SK-N-DZ (cell line): ENCODE measurements at regions not wholly inside any gene's neighbourhood (a gene's known extent, or its start where the extent isn't known, plus 50 kb on each side); places are given as distances from the start of the nearest gene placed in this dataset.
"Not testable (repeated sequence)": the region's sequence is repeated elsewhere in the genome, so short reads cannot be mapped to it uniquely, and the experiment has no call there.

Experiments
- DNase-seq: peaks from one replicate; pipeline ENCODE4 v3.0.0-alpha.2; 2015; ENCODE audit warnings: low spot score

DNA sequence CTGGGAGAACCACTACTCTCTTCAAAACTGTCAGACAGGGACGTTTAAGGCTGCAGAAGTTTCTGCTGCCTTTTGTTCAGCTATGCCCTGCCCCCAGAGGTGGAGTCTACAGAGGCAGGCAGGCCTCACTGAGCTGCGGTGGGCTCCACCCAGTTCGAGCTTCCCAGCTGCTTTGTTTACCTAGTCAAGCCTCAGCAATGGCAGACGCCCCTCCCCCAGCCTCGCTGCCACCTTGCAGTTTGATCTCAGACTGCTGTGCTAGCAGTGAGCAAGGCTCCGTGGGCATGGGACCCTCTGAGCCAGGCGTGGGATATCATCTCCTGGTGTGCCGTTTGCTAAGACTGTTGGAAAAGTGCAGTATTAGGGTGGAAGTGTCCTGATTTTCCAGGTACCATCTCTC is 258.6 kb upstream of the GOT2 start:
- not testable (repeated sequence) for DNase-seq

DNA sequence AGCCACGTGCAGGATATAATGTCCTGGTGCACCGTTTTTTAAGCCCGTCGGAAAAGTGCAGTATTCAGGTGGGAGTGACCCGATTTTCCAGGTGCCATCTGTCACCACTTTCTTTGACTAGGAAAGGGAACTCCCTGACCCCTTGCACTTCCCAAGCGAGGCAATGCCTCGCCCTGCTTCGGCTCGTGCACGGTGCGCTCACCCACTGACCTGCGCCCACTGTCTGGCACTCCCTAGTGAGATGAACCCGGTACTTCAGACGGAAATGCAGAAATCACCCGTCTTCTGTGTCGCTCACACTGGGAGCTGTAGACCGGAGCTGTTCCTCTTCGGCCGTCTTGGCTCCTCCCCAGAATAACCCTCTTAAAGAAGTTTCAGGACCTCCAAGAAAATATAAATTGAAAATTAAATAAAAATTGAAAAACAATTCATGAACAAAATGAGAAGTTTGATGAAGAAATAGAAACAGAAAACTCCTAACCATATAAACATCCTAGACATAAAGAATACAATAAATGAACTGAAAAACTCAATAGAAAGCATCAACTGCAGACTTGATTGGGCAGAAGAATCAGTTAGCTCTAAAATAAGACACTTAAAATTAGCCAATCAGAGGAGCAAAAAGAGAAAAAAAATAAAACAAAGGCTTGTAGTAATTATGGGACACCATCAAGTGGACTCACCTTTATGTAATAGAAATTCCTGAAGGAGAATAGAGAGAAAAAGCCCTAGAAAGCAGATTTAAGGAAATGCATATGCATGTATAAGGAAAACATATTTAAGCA is 249.3 kb upstream of the GOT2 start:
- DNase-seq: not testable (repeated sequence)

DNA sequence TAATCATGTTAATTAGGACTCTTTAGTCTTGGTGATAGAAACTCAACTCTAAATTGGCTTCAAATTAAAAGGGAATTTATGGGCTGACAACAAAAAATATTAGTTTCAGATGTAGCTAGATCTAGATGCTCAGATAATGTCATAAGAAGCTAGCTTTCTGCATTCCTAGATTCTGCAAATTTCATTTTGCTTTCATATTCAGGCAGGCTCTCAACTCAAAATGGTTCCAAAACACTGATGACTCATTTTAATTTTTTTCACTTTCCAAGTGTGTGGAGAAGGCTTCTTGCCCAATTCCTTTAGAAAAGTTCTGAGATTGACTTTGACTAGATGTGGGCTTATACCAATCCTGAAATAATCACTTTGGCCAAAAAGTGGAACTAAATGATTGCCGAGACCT is 236.7 kb upstream of the GOT2 start:
- DNase-seq: no peak

DNA sequence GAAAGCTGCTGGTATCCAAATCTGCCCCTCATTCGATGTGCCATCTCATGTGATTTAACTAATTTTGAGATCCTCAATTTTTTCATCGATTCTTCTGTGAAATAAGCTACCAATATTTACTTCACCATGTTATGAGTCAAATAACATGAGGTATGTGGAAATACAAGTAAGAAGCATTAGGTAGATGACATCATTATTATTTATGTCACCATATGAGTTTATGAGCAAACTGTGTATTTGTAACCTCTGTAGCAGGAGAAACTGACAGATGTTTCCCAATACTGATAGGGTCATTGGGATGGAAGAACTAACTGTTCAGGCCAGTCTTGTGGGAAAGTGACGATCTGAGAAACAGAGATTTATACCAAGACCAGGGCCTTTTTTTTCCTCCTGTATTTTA is 229.4 kb upstream of the GOT2 start:
- DNase-seq: no peak

DNA sequence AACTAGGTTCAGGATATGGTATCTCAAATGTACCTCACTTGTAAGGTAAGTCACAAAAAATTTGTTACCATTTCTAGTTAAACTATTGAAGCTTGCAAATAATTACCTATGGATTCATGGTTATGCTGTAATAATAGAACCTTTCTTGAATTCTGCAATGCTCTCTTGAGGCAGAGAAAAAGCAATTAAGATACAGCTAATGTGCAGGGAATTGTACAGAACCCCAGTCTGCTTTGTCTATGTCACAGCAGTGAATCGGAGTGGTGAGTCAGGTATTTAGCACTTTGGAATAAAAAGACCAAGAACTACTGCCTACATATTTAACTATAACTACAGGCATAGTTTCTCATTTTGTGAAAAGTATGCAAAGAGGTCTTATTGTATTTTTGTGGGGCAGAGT is 228.7 kb upstream of the GOT2 start:
- no peak for DNase-seq

DNA sequence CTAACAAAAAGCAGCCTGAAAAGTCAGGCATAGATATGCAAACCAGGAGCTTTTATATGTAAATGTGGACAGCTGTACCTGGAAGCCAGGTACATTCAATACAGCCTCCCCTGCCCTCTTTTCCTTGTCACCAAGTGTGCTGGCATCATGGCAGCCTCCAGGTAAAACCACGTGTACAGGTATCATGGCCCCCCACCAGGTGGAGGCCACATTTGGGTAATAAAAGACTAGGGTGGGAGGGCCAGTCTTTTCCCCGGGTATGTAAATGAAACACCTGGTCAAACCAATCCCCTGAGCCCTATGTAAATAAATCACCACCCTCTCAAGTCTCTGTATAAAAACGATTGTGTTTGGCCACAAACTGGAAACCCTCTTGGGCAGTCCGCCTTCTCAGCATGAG is 226.4 kb upstream of the GOT2 start:
- no peak for DNase-seq

DNA sequence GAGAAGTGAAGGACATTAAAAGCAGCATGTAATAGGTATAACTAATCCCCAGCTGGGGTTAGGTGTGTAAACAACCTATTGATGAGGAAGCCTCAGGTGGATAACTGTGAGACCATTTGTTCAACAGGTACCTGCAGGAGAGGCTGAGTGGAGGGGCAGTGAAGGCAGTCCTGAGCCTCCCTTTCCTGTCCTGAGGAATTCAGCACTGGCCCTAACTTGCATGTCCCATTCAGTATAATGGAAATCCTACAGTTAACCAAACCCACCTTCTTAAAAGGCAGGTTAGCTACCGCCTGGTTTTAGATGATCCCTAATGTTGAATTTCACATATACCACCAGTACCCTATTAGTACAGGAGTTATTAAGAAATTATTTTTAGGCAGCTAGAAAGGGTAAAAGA is 225.9 kb upstream of the GOT2 start:
- no peak for DNase-seq

DNA sequence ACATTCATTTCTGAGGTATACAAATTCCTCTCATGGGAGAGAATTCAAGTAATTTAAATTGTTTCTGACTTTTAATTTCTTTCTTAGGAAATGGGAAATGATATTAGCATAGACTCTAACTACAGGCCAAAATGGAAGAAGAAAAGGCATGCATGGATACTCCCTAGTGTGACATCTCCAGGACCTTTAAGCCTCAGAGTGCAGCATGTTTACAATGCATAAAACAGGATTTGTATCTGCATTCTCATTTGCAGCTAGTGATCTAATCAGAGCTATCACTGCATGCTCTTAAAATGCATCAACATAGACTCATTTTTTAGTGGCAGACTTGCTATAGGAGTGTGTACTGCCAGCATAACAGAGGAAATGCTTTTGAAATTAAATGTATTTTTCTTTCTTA is 224.6 kb upstream of the GOT2 start:
- DNase-seq: no peak

DNA sequence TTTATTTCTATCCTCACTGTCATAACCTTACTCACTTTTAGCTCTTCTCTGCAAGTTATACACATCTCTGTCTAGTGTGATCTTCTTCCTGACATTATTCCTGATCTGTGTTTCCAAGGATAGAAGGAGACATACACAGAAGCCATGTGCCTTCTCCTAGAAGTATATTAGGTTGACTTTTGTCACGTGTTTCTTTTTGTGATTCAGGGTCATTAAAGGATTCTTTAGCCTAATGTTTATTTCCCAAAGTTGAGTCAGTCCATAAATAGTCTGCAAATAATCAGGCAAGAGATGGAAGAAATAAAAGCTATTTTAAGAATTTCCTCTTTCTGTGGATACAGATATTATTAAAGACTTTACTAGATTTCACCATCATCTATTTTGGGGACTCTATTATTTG is 214.1 kb upstream of the GOT2 start:
- no peak for DNase-seq

DNA sequence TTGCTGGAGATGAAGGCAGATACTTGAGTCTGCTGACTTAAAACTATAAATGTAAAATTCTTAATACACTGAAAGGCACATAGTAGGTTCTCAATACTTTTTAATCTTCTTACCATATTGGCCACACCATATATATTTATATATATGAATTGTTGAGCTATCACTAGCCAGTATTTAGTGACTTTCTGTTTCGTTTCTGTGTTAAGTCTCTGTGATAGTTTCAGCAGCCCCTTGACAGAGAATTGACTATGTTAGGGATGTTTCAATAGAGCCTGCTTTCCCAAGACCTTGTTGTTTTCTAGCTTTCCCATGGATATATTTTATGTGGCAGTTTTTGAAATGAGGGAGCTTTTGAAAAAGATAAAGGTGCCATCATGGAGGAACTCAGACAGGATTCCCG is 206.5 kb upstream of the GOT2 start:
- DNase-seq: no peak

DNA sequence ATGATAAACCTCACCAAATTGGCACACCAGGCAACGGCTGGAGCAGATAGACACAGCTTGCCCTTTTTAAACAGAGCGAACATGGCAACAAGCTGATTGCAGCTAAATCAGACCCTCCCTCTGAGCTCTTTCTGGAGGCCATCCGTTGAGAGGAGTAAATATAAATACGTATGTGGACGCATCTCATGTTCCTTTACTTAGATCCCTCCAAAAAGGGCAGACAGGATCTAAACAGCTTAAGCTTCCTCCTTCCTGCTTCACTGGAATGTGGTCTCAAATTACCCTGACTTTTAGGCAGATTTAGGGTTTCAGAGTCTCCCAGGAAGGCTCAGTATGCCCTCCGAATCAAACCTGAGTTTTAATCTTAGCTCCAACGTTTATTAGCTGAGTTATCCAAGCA is 204.7 kb upstream of the GOT2 start:
- DNase-seq: no peak

DNA sequence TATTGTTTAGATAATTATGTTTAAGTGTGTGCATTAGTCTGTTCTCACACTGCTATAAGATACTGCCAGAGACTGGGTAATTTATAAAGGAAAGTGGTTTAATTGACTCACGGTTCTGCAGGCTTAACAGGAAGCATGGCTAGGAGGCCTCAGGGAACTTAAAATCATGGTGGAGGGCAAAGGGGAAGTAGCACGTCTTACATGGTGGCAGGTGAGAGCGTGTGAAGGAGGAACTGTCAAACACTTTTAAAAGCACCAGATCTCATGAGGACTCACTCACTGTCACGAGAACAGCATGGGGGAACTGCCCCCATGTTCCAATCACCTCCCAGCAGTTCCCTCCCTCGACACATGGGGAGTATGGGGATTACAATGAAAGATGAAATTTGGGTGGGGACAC is 203.5 kb upstream of the GOT2 start:
- no peak for DNase-seq

DNA sequence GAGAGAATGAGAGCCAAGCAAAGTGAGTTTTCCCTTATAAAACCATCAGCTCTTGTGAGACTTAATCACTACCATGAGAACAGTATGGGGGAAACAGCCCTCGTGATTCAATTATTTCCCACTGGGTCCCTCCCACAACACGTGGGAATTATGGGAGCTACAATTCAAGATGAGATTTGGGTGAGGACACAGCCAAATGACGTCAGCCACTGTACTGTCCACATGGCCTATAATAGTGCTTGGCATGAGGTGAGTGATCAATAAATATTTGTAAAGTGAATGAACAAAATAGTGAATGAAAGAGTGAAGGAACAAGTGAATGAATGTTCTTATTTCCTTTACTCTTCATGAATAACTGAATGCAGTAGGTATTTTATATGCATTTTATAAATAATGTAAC is 199.1 kb upstream of the GOT2 start:
- no peak for DNase-seq

DNA sequence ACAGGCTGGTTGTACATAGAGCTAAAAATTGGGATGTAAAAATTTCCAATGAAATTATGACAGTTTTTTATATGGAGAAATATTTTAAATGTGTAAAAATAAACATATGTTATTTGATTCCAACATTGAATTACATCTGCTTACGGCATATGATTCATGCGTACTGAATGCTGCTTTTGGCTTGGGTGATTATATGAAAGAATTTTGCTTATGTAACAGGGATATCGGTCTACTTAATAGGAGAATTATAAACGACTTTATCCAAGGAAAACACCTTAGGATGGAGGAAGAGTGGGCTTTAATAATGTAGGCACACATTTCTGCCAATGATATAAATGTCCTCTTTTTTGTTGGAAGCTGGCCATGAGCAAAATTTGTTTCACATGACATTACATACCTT is 197.3 kb upstream of the GOT2 start:
- DNase-seq: no peak

DNA sequence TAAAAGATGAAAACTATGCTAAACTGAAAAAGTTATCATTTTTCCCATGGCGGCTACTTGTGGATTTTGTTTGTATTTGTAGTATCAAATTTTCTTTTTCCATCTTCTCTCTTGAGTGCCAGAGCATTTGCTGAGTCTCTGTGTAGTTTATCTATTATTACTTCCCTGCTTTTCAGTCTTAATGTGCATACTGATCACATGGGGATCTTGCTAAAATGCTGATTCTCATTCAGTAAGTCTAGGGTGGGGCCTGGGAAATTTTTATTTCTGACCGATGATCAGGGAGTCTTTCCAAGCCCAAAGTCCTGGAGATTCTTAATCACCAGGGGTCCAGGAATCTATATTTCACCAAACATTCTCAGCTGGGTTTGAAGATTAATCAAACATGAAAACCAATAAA is 189.0 kb upstream of the GOT2 start:
- DNase-seq: no peak

DNA sequence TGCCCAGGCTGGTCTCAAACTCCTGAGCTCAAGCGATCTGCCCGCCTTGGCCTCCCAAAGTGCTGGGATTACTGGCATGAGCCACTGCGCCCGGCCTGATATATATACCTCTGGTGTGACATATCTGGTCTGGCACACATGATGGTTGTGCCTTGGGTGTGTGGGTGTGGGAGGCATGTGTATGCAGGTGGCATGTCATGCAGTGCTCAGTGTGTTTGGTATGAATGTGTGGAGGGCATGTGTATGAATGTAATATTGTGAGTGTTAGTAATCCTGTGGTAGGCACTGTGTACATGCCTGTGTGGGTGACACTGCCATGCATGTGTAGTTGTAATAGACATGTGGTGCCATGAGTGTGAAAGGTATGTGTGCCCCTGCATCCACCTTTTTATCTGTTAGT is 179.3 kb upstream of the GOT2 start:
- no peak for DNase-seq

DNA sequence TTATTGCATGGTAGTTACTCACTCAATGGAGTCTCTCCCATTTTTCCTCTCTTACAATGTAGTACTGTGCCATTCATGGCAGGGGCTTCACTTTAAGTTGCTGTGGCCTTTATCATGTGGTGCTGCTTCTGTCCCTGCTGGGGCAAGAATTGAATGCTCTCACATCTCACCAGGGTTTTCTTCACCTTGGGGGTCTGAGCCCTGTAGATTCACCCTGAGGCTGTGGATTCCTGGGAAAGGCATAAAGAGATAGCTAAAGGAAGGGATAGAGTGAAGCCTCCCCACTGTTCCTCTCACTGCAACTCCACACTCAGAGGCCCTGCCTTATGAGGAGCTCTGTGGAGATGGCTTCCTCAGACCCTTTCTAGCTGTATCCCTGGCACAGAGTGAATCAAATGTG is 178.5 kb upstream of the GOT2 start:
- no peak for DNase-seq

DNA sequence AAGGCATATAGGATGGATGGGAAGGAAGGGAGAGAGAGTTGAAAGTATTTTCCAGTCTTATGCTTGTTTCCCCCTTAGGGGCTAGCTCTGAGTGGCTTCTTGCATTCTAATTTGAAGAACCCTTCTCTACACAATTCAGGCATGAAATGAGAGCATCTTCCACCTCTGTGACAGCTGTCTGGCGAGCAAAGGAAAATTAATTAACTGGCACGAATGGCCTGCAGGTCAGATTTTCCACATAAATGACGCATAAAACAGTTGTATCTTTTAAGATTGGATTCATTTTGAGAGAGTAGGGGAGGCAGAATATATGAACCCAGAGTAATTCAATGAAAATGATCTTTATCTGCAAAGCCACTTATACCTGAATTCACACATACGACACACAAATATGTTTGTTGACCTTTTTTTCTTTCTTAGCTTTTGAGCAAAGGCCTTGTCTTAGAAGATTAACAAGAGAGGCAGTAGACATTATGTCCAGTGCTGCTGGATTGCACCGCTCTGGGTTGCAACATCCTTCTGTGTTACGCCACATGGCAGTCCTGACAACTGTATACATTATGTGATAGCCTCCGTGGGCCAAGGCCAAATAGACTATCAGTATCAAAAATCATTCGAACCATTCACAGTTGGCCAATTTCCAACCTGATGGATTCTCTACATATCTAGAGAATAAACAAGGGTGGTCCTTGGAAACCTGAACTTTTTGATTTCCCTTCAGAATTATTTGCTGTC is 173.0 kb upstream of the GOT2 start:
- no peak for DNase-seq

DNA sequence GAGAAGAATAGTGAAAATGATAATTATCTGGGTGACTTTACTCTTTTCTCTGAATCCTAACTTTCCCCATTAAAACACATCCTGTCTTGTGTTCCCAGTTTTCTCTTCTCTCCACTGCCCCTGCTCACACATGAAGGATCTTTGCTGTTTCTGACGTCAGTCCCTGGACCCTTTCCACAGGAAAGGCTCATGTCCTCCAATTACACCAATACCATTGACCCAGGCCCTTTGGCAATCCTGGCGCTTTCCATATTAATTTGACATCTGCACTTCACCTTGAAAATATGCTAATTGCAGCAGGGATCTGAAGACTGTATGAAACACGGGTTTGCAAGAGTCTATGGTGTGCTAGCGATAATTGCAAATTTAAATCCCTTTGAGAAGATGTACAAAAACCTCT is 170.2 kb upstream of the GOT2 start:
- no peak for DNase-seq

DNA sequence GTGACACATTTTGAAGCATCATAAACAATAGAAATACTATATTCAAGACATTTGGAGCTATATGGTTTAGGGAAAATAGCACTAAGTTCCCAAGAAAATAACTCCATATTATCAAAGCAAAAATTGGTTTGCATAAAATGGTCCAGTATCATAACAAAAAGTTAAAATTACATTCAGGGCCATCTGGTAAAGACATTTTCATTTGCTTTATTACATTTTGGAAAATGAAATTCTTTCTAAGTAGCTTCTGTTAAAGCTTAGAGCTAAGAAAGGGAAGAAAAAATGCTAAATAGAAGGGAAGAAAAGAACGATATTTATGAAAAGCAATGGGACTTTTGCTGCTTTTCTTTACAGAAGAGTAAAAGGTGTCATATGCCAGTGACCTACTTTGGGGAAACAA is 155.4 kb upstream of the GOT2 start:
- no peak for DNase-seq

DNA sequence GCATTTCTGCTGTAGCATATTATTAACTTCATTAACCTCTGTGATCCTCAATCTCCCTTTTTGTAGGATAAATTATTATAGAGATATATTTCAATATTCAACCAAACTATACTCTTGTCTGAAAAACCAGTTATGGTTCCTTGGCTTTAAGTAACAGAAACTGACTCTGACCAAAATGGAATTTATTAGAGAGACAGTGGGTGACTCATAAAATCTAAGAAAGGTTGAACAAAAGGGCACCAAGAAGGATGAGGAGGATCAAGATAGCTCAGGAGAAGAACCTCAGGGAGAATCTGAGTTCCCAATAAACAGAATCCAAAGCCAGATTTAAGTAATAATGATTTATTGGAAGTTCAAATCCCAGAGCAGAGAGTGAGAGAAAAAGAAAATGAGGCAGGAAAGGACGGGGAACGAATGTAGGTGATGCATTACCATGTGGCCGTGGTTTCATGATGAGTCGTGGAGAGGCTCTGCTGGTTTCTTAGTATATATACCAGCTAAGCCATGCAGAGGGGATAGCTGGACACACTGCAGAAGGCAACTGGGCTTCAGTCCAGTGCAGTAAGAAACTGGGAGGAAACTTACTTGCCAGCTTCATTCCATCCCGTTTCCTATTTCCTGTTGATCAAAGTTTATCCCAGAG is 151.5 kb upstream of the GOT2 start:
- no peak for DNase-seq

DNA sequence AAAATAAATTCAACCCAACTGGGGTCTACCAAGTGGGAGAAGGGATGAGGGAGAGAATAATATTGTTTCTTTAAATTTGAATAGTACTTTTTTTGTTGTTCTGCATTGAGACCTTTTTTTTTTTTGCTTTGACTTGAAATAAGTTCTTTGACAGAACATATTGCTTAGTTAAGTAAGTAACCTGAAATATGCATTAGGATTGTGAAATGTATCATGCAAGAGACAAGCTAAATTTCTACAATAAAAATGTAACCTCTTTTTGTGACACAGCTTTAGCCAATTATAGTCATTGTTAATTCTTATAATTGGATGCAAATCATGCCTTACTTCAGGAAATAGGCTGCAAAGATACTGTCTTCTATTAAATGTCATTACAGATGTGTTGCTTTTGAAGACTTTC is 150.0 kb upstream of the GOT2 start:
- DNase-seq: no peak

DNA sequence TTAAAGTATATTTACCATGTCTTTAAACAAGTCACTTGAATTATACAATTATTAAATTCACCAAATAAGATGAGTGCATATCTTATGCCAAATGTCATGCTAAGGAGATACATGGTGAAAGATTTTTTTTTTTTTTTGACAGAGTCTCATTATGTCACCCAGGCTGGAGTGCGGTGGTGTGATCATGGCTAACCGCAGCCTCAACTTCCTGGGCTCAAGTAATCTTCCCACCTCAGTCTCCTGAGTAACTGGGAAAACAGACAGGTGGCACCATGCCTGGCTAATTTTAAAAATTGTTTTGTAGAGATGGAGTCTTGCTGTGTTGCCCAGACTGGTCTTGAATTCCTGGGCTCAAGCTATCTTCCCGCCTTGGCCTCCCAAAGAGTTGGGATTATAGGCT is 149.0 kb upstream of the GOT2 start:
- no peak for DNase-seq
